ENCODE measurements at regions not wholly inside any gene's neighbourhood (a gene's known extent, or its start where the extent isn't known, plus 50 kb on each side); places are given as distances from the start of the nearest gene placed in this dataset.
A peak's percentile ranks its signal among the peaks of the same experiment; 100 is the strongest.

GRCh38 chr2:160989778-160990177 is 170.4 kb upstream of the TANK start:
- DNase-seq (ENCODE audit: low read depth in 4 of 4, low spot score in 3 of 4) = no peak

GRCh38 chr2:160993654-160994061 is 166.6 kb upstream of the TANK start:
- peak in 3 of 4 donors; percentile 24 to 52 (median 39) for DNase-seq (ENCODE audit: low read depth in 4 of 4, low spot score in 3 of 4)

DNA sequence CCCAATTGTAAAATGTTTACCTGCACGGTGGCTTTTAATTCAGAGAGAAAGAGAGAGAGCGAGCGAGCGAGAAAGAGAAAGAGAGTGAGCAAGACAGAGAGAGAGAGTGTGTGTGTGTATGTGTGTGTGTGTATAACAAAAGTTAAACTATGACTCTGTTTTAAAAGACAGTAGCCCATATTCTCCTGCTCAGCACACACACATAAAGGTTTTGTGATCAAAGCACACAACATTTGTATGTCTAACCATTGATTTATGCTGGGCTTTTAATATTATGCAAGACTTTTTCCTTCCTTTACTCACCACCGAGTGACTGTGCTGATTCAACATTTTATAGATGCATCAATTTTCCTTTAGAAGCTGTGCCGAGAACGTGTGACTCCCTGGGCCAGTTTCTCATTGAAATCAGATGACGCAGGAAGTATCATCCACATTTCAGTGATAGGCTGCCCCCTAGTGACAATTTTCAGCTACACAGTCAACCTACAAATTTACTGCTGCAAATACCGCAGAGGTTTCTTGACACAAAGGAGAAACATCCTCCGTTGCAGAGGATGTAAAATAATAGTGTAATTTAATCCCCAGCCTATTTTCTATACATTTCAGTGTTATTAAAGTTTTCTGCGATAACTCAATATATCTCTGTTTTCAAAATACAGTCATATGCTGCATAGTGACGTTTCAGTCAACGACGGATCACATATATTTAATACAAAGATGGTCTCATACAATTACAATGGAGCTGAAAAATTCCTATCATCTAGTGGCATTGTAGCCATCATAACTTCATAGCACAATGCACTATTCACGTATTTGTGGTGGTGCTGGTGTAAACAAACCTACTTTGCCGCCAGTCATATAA is 165.9 kb upstream of the TANK start:
- DNase-seq (ENCODE audit: low read depth in 4 of 4, low spot score in 3 of 4) = peak; percentile 73 to 82 (median 76)

DNA sequence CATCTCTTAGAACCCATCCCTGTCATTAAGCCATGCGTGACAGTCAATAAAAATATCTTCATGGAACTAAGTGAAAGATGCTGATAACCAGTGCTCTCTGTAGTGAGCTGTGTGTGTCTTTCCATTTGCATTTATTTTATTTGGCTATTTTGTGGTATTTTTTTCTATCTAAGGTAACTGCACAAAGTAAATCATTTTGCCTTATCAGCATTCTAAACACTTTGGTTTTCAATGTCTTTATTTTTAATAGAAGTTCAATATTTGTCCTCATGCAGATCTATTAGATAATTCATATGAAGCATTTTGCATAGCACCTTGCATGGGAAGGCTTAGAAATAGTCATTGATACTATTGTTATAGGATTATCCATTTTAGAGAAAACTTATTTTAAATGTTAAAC is 163.6 kb upstream of the TANK start:
- DNase-seq (ENCODE audit: low read depth in 4 of 4, low spot score in 3 of 4) = no peak

- no peak for DNase-seq (ENCODE audit: low read depth in 4 of 4, low spot score in 3 of 4)
Measured at GRCh38 chr2:161004379-161004778, 155.8 kb upstream of the TANK start.

- DNase-seq (ENCODE audit: low read depth in 4 of 4, low spot score in 3 of 4) = no peak
Measured at GRCh38 chr2:161005170-161005569, 155.1 kb upstream of the TANK start.

DNA sequence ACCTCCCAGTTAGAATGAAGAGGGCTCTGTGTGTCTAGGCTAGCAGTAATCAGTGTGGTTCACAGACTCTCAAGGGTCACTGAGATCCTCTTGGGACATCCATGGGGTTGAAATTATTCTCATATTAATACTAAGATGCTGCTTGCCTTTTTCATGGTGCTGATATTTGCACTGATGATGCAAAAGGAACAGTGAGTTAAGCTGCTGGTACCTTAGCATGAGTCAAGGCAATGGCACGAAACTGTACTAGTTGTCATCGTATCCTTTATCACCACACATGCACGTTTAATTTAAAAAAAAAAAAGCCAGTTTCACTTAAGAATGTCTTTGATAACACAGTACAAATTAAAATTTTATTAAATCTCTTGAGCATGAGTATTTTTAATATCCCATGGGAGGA is 151.9 kb upstream of the TANK start:
- no peak for DNase-seq (ENCODE audit: low read depth in 4 of 4, low spot score in 3 of 4)

DNA sequence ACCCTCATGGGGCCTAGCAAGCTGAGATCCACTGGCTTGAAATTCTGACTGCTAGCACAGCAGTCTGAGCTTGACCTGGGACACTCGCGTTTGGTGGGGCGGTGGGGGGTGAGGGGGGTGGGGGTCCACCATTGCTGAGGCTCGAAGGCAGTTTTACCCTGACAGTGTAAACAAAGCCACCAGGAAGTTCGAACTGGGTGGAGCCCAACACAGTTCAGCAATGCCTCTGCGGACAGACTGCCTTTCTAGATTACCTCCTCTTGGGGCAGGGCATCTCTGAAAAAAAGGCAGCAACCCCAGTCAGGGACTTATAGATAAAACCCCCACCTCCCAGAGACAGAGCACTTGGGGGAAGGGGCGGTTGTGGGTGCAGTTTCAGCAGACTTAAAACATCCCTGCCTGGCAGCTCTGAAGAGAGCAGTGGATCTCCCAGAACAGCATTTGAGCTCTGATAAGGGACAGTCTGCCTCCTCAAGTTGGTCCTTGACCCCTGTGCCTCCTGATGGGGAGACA is 149.7 kb upstream of the TANK start:
- no peak for DNase-seq (ENCODE audit: low read depth in 4 of 4, low spot score in 3 of 4)

- DNase-seq (ENCODE audit: low read depth in 4 of 4, low spot score in 3 of 4) = peak in 2 of 4 donors; percentile 12 to 24
Measured at GRCh38 chr2:161017780-161018470, 142.3 kb upstream of the TANK start.

GRCh38 chr2:161019311-161019710 is 140.9 kb upstream of the TANK start:
- DNase-seq (ENCODE audit: low read depth in 4 of 4, low spot score in 3 of 4) = no peak

DNA sequence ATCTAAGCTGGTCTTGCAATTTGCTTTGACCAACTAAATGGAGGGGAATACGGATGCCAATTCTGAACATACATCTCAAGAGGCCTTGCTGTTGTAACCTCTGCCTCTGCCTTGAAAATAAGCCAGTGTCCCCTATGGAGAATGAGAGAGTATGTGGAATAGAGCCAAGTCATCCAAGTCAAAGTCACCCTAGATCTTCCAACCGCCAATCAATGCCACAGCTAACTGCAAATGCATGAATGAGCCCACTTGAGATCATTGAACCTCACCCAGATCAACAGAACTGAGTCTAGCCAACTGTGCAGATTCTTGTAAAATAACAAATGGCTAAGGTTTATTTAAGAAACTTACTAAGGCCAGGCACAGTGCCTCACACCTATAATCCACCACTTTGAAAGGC is 139.8 kb upstream of the TANK start:
- DNase-seq (ENCODE audit: low read depth in 4 of 4, low spot score in 3 of 4) = no peak

GRCh38 chr2:161028581-161028980 is 131.6 kb upstream of the TANK start:
- no peak for DNase-seq (ENCODE audit: low read depth in 4 of 4, low spot score in 3 of 4)

- no peak for DNase-seq (ENCODE audit: low read depth in 4 of 4, low spot score in 3 of 4)
Measured at GRCh38 chr2:161029321-161029720, 130.9 kb upstream of the TANK start.

- DNase-seq (ENCODE audit: low read depth in 4 of 4, low spot score in 3 of 4) = no peak
Measured at GRCh38 chr2:161030260-161031063, 129.8 kb upstream of the TANK start.

GRCh38 chr2:161031511-161031910 is 128.7 kb upstream of the TANK start:
- DNase-seq (ENCODE audit: low read depth in 4 of 4, low spot score in 3 of 4) = no peak

DNA sequence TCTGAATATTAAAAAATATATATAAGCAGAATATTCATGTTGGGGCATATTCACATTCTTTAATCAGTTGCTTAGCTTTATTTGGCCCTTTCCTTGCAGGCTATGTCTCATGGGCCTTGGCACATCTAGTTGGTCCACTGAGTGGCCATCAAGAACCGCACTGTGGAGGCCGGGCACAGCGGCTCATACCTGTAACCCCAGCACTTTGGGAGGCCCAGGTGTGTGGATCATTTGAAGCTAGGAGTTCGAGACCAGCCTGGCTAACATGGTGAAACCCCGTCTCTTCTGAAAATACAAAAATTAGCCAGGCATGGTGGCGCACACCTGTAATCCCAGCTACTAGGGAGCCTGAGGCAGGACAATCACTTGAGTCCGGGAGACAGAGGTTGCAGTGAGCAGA is 127.6 kb upstream of the TANK start:
- no peak for DNase-seq (ENCODE audit: low read depth in 4 of 4, low spot score in 3 of 4)

- no peak for DNase-seq (ENCODE audit: low read depth in 4 of 4, low spot score in 3 of 4)
Measured at GRCh38 chr2:161033059-161033660, 127.1 kb upstream of the TANK start.

GRCh38 chr2:161036926-161037325 is 123.3 kb upstream of the TANK start:
- DNase-seq (ENCODE audit: low read depth in 4 of 4, low spot score in 3 of 4) = no peak

- DNase-seq (ENCODE audit: low read depth in 4 of 4, low spot score in 3 of 4) = no peak
Measured at GRCh38 chr2:161039071-161039470, 121.2 kb upstream of the TANK start.

DNA sequence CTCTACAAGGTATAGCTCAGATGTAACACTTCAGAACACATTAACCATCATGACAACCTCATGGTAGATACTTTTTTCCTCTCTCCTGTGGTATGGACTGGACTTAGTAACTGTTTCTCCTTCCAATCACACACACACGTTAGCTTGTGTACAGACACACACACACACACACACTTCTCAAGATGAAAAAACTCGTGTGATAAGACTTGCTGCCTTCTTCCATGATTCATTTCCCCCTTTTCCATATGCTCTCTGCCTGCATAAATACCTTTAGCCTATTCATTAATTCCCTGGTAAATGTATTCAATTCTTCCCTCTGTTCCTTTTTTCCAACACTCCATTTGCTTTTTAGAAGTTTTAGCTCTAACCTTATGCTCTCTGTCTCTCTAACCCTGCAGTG is 118.9 kb upstream of the TANK start:
- DNase-seq (ENCODE audit: low read depth in 4 of 4, low spot score in 3 of 4) = no peak

All from left renal pelvis (tissue), 4 donors.